MM.1S (cell line): ENCODE measurements at regions not wholly inside any gene's neighbourhood (a gene's known extent, or its start where the extent isn't known, plus 50 kb on each side); places are given as distances from the start of the nearest gene placed in this dataset.

ENCODE experiments used
- CTCF ChIP-seq: fragments of 300-600 bp; sonication (generic); IDR thresholded peaks from 2 replicates; pipeline ENCODE4 v1.5.1; 2016; ENCODE audit warnings: antibody characterized with exemption, low read length, mixed read lengths
- EZH2phosphoT487 ChIP-seq: fragments of 300-600 bp; sonication (generic); IDR thresholded peaks from 2 replicates; pipeline ENCODE4 v1.6.1; 2018; ENCODE audit warnings: antibody characterized with exemption, low read length

GRCh38 chr4:82043081-82043808, 330.5 kb downstream of the HNRNPD start:
- no peak for TF ChIP-seq CTCF
- no peak for TF ChIP-seq EZH2phosphoT487
